ENCODE measurements at regions not wholly inside any gene's neighbourhood (a gene's known extent, or its start where the extent isn't known, plus 50 kb on each side); places are given as distances from the start of the nearest gene placed in this dataset.

- no peak for TF ChIP-seq EZH2phosphoT487 (IDR thresholded peaks at IDR 0.05; ENCODE audit: insufficient read depth, low read depth)
- no peak for TF ChIP-seq EZH2 (IDR thresholded peaks at IDR 0.05; ENCODE audit: insufficient read depth, poor library complexity, severe bottlenecking)
These were observed 159.9 kb downstream of the SUCLA2 start for GRCh38 chr13:47841151-47841550.
